Stomach (tissue), 4 donors: ENCODE measurements at regions not wholly inside any gene's neighbourhood (a gene's known extent, or its start where the extent isn't known, plus 50 kb on each side); places are given as distances from the start of the nearest gene placed in this dataset.

Source experiments
- EP300 ChIP-seq: sonication (generic); formaldehyde crosslinking; IDR thresholded peaks from one replicate; pipeline ENCODE4 v1.6.1; 2017; ENCODE audit warnings: antibody characterized with exemption
- POLR2A ChIP-seq, 4 donors: fragments of 450-650 bp; IDR thresholded peaks; one replicate each; pipeline ENCODE4 v1.6.1; 2016; ENCODE audit warnings: antibody characterized with exemption in 4 of 4, control low read depth in 2 of 4, mild to moderate bottlenecking in 1 of 4, moderate library complexity in 1 of 4
- POLR2AphosphoS5 ChIP-seq, 3 donors: sonication (generic); formaldehyde crosslinking; IDR thresholded peaks; one replicate each; pipeline ENCODE4 v1.6.1; 2016; ENCODE audit warnings: antibody characterized with exemption in 3 of 3
- TF ChIP-seq, protein P1 (sequence below), 7 experiments: fragments of 450-650 bp in 4 of 7; fragments of 200-600 bp in 3 of 7; sonication (generic) in 3 of 7; IDR thresholded peaks; one replicate each; pipeline ENCODE4 v1.5.1; 2016 to 2019; ENCODE audit warnings: antibody characterized with exemption in 7 of 7, control low read depth in 2 of 7, mild to moderate bottlenecking in 1 of 7

DNA sequence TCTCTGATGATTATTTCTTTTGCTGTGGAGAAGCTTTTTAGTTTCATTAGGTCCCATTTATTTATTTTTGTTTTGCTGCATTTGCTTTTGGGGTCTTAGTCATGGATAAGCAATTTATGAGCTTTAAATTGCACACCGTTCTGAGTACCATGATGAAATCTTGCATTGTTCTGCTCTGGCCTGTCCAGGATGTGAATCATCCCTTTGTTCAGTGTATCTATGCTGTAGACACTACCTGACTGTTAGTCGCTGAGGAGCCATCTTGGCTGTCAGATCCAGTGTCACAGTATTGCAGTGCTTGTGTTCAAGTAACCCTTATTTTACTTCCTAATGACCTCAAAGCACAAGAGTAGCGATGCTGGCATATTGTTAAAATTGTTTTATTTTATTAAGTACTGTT is 218.0 kb upstream of the CNTNAP4 start:
- TF ChIP-seq, protein P1, sequence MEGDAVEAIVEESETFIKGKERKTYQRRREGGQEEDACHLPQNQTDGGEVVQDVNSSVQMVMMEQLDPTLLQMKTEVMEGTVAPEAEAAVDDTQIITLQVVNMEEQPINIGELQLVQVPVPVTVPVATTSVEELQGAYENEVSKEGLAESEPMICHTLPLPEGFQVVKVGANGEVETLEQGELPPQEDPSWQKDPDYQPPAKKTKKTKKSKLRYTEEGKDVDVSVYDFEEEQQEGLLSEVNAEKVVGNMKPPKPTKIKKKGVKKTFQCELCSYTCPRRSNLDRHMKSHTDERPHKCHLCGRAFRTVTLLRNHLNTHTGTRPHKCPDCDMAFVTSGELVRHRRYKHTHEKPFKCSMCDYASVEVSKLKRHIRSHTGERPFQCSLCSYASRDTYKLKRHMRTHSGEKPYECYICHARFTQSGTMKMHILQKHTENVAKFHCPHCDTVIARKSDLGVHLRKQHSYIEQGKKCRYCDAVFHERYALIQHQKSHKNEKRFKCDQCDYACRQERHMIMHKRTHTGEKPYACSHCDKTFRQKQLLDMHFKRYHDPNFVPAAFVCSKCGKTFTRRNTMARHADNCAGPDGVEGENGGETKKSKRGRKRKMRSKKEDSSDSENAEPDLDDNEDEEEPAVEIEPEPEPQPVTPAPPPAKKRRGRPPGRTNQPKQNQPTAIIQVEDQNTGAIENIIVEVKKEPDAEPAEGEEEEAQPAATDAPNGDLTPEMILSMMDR (IDR thresholded peaks at IDR 0.05) = no peak
- TF ChIP-seq POLR2A (IDR thresholded peaks at IDR 0.05) = no peak
- no peak for TF ChIP-seq POLR2AphosphoS5 (IDR thresholded peaks at IDR 0.05)
- no peak for TF ChIP-seq EP300
